ENCODE measurements at regions not wholly inside any gene's neighbourhood (a gene's known extent, or its start where the extent isn't known, plus 50 kb on each side); places are given as distances from the start of the nearest gene placed in this dataset.

- TF ChIP-seq POLR2A (IDR thresholded peaks at IDR 0.05) (no peak), CTCF (IDR thresholded peaks at IDR 0.05) (no peak)
Measured at GRCh38 chr3:30077746-30078145, 528.7 kb upstream of the TGFBR2 start.

Data from Peyer's patch (tissue), 4 donors.